ENCODE measurements at regions not wholly inside any gene's neighbourhood (a gene's known extent, or its start where the extent isn't known, plus 50 kb on each side); places are given as distances from the start of the nearest gene placed in this dataset.

GRCh38 chr14:28323951-28324741, 442.4 kb upstream of the FOXG1 start:
- no peak for DNase-seq (ENCODE audit: extremely low spot score, unreplicated experiment)
- Mint-ChIP-seq H3K4me3 (ENCODE audit: unreplicated experiment) (no peak overlapping the region), H3K9me3 (ENCODE audit: unreplicated experiment) (no peaks in the 10 kb centered on the region), H3K36me3 (ENCODE audit: unreplicated experiment) (no peaks in the 10 kb centered on the region), H3K27ac (ENCODE audit: unreplicated experiment) (no peak overlapping the region), H3K27me3 (ENCODE audit: unreplicated experiment) (peaks cover 14% of the 10 kb centered on the region), H3K4me1 (ENCODE audit: unreplicated experiment) (no peaks in the 10 kb centered on the region)
- no peak for TF ChIP-seq CTCF (IDR thresholded peaks at IDR 0.05)

- Mint-ChIP-seq H3K9me3 (ENCODE audit: unreplicated experiment) (no peaks in the 10 kb centered on the region), H3K27ac (ENCODE audit: unreplicated experiment) (no peak overlapping the region), H3K4me1 (ENCODE audit: unreplicated experiment) (no peaks in the 10 kb centered on the region), H3K4me3 (ENCODE audit: unreplicated experiment) (no peak overlapping the region), H3K36me3 (ENCODE audit: unreplicated experiment) (no peaks in the 10 kb centered on the region), H3K27me3 (ENCODE audit: unreplicated experiment) (peaks cover 8% of the 10 kb centered on the region)
- DNase-seq (ENCODE audit: extremely low spot score, unreplicated experiment) = no peak
- no peak for TF ChIP-seq CTCF (IDR thresholded peaks at IDR 0.05)
Measured at GRCh38 chr14:28340816-28341215, 425.8 kb upstream of the FOXG1 start.

GRCh38 chr14:28344381-28344780, 422.2 kb upstream of the FOXG1 start:
- Mint-ChIP-seq H3K36me3 (ENCODE audit: unreplicated experiment) (no peaks in the 10 kb centered on the region), H3K4me3 (ENCODE audit: unreplicated experiment) (no peak overlapping the region), H3K4me1 (ENCODE audit: unreplicated experiment) (no peaks in the 10 kb centered on the region), H3K9me3 (ENCODE audit: unreplicated experiment) (no peaks in the 10 kb centered on the region), H3K27ac (ENCODE audit: unreplicated experiment) (no peak overlapping the region), H3K27me3 (ENCODE audit: unreplicated experiment) (peaks cover 20% of the 10 kb centered on the region)
- DNase-seq (ENCODE audit: extremely low spot score, unreplicated experiment) = no peak
- no peak for TF ChIP-seq CTCF (IDR thresholded peaks at IDR 0.05)

- DNase-seq (ENCODE audit: extremely low spot score, unreplicated experiment) = no peak
- Mint-ChIP-seq H3K27ac (ENCODE audit: unreplicated experiment) (no peak overlapping the region), H3K9me3 (ENCODE audit: unreplicated experiment) (no peaks in the 10 kb centered on the region), H3K4me1 (ENCODE audit: unreplicated experiment) (no peaks in the 10 kb centered on the region), H3K27me3 (ENCODE audit: unreplicated experiment) (peaks cover 12% of the 10 kb centered on the region), H3K4me3 (ENCODE audit: unreplicated experiment) (no peak overlapping the region), H3K36me3 (ENCODE audit: unreplicated experiment) (no peaks in the 10 kb centered on the region)
- no peak for TF ChIP-seq CTCF (IDR thresholded peaks at IDR 0.05)
Measured at GRCh38 chr14:28348797-28349196, 417.8 kb upstream of the FOXG1 start.

- Mint-ChIP-seq H3K4me3 (ENCODE audit: unreplicated experiment) (no peak overlapping the region), H3K27ac (ENCODE audit: unreplicated experiment) (no peak overlapping the region), H3K9me3 (ENCODE audit: unreplicated experiment) (peaks cover 25% of the 10 kb centered on the region), H3K36me3 (ENCODE audit: unreplicated experiment) (no peaks in the 10 kb centered on the region), H3K4me1 (ENCODE audit: unreplicated experiment) (no peaks in the 10 kb centered on the region), H3K27me3 (ENCODE audit: unreplicated experiment) (peaks cover 2% of the 10 kb centered on the region)
- TF ChIP-seq CTCF (IDR thresholded peaks at IDR 0.05) = no peak
- no peak for DNase-seq (ENCODE audit: extremely low spot score, unreplicated experiment)
Measured at GRCh38 chr14:28356819-28357218, 409.8 kb upstream of the FOXG1 start.

Data from osteocyte (in vitro differentiated cells).